ENCODE measurements at regions not wholly inside any gene's neighbourhood (a gene's known extent, or its start where the extent isn't known, plus 50 kb on each side); places are given as distances from the start of the nearest gene placed in this dataset.

- Histone ChIP-seq H3K36me3 (replicated peaks in 1 of 2; ENCODE audit: control insufficient read depth in 2 of 2, insufficient read depth in 2 of 2, low read length in 2 of 2) (no peaks in the 10 kb centered on the region), H3K4ac (ENCODE audit: low read length) (no peak overlapping the region), H2AFZ (ENCODE audit: low read length) (no peak overlapping the region), H3K27me3 (ENCODE audit: control insufficient read depth in 3 of 3, insufficient read depth in 3 of 3, low read depth in 1 of 3, low read length in 3 of 3) (peaks cover 0 to 3% (median 0%) of the 10 kb centered on the region in 3 experiments), H3K27ac (replicated peaks; ENCODE audit: low read length) (no peak overlapping the region), H3K4me3 (ENCODE audit: low read length in 2 of 2) (no peak overlapping the region), H3K23ac (ENCODE audit: low read depth, low read length, poor library complexity) (no peak overlapping the region), H3K9ac (ENCODE audit: low read depth, low read length, poor library complexity) (no peak overlapping the region), H3K9me3 (replicated peaks in 1 of 2; ENCODE audit: control insufficient read depth in 2 of 2, insufficient read depth in 1 of 2, low read depth in 1 of 2, low read length in 2 of 2) (no peaks in the 10 kb centered on the region), H3K4me1 (ENCODE audit: control insufficient read depth in 2 of 2, insufficient read depth in 1 of 2, low read depth in 1 of 2, low read length in 2 of 2) (peaks cover 0 to 10% of the 10 kb centered on the region in 2 donors), H2BK12ac (ENCODE audit: low read length) (no peak overlapping the region), H2BK5ac (ENCODE audit: low read length) (no peak overlapping the region), H3K14ac (ENCODE audit: low read length) (no peak overlapping the region), H3K79me1 (ENCODE audit: low read depth, low read length) (no peaks in the 10 kb centered on the region), H3K18ac (ENCODE audit: low read length) (no peak overlapping the region), H4K91ac (ENCODE audit: low read depth, low read length, poor library complexity) (no peak overlapping the region), H3K4me2 (ENCODE audit: insufficient read depth, low read length, poor library complexity, severe bottlenecking) (no peak overlapping the region), H2BK15ac (ENCODE audit: low read length) (no peak overlapping the region), H2BK120ac (ENCODE audit: low read depth, low read length) (no peak overlapping the region), H4K8ac (ENCODE audit: low read depth, low read length) (no peak overlapping the region), H2AK5ac (ENCODE audit: low read depth, low read length) (no peak overlapping the region)
- WGBS, 2 donors (ENCODE audit: extremely low coverage in 2 of 2, insufficient read length in 2 of 2, insufficient replicate concordance in 1 of 2), result no CpG with 5 or more reads among the region's 2 CpGs
- no peak for DNase-seq (ENCODE audit: low spot score)
Measured at GRCh38 chr3:43957553-43957952, 266.8 kb downstream of the ABHD5 start.

- H4K91ac ChIP-seq (ENCODE audit: low read depth, low read length, poor library complexity), result no peak overlapping the region
- no peak overlapping the region for H3K9ac ChIP-seq (ENCODE audit: low read depth, low read length, poor library complexity)
- H4K8ac ChIP-seq (ENCODE audit: low read depth, low read length), result no peak overlapping the region
- DNase-seq (ENCODE audit: low spot score), result no peak
- H3K4me2 ChIP-seq (ENCODE audit: insufficient read depth, low read length, poor library complexity, severe bottlenecking), result no peak overlapping the region
- H2BK120ac ChIP-seq (ENCODE audit: low read depth, low read length), result no peak overlapping the region
- H2AFZ ChIP-seq (ENCODE audit: low read length), result no peak overlapping the region
- no peak overlapping the region for H3K18ac ChIP-seq (ENCODE audit: low read length)
- no peak overlapping the region for H3K14ac ChIP-seq (ENCODE audit: low read length)
- H3K4ac ChIP-seq (ENCODE audit: low read length), result no peak overlapping the region
- no peak overlapping the region for H2BK5ac ChIP-seq (ENCODE audit: low read length)
- WGBS, 2 donors (ENCODE audit: extremely low coverage in 2 of 2, insufficient read length in 2 of 2, insufficient replicate concordance in 1 of 2), result 100% methylated on average over 2 of the region's 16 CpGs; no CpG with 5 or more reads in 1 of the 2 donors
- peaks cover 0 to 10% of the 10 kb centered on the region in 2 donors for H3K4me1 ChIP-seq (ENCODE audit: control insufficient read depth in 2 of 2, insufficient read depth in 1 of 2, low read depth in 1 of 2, low read length in 2 of 2)
- no peak overlapping the region for H3K23ac ChIP-seq (ENCODE audit: low read depth, low read length, poor library complexity)
- H3K9me3 ChIP-seq (replicated peaks in 1 of 2; ENCODE audit: control insufficient read depth in 2 of 2, insufficient read depth in 1 of 2, low read depth in 1 of 2, low read length in 2 of 2), result no peaks in the 10 kb centered on the region
- H3K27ac ChIP-seq (replicated peaks; ENCODE audit: low read length), result no peak overlapping the region
- H2AK5ac ChIP-seq (ENCODE audit: low read depth, low read length), result no peak overlapping the region
- no peak overlapping the region for H2BK15ac ChIP-seq (ENCODE audit: low read length)
- H3K79me1 ChIP-seq (ENCODE audit: low read depth, low read length), result no peaks in the 10 kb centered on the region
- H2BK12ac ChIP-seq (ENCODE audit: low read length), result no peak overlapping the region
- H3K36me3 ChIP-seq (replicated peaks in 1 of 2; ENCODE audit: control insufficient read depth in 2 of 2, insufficient read depth in 2 of 2, low read length in 2 of 2), result no peaks in the 10 kb centered on the region
- no peak overlapping the region for H3K4me3 ChIP-seq (ENCODE audit: low read length in 2 of 2)
- H3K27me3 ChIP-seq (ENCODE audit: control insufficient read depth in 3 of 3, insufficient read depth in 3 of 3, low read depth in 1 of 3, low read length in 3 of 3), result peaks cover 0 to 3% (median 0%) of the 10 kb centered on the region in 3 experiments
Measured at GRCh38 chr3:43958005-43958770, 267.4 kb downstream of the ABHD5 start.

- no peak for DNase-seq (ENCODE audit: low spot score)
- no peak overlapping the region for H2BK12ac ChIP-seq (ENCODE audit: low read length)
- no CpG with 5 or more reads among the region's 3 CpGs for WGBS, 2 donors (ENCODE audit: extremely low coverage in 2 of 2, insufficient read length in 2 of 2, insufficient replicate concordance in 1 of 2)
Measured at GRCh38 chr3:43958973-43959372, 268.2 kb downstream of the ABHD5 start.

GRCh38 chr3:43959498-43960447, 269.0 kb downstream of the ABHD5 start:
- no peak overlapping the region for H3K27ac ChIP-seq (replicated peaks; ENCODE audit: low read length)
- H3K36me3 ChIP-seq (replicated peaks in 1 of 2; ENCODE audit: control insufficient read depth in 2 of 2, insufficient read depth in 2 of 2, low read length in 2 of 2), result no peaks in the 10 kb centered on the region
- no peak overlapping the region for H2BK15ac ChIP-seq (ENCODE audit: low read length)
- no CpG with 5 or more reads among the region's 10 CpGs for WGBS, 2 donors (ENCODE audit: extremely low coverage in 2 of 2, insufficient read length in 2 of 2, insufficient replicate concordance in 1 of 2)
- H3K9ac ChIP-seq (ENCODE audit: low read depth, low read length, poor library complexity), result no peak overlapping the region
- H3K4ac ChIP-seq (ENCODE audit: low read length), result no peak overlapping the region
- H3K9me3 ChIP-seq (replicated peaks in 1 of 2; ENCODE audit: control insufficient read depth in 2 of 2, insufficient read depth in 1 of 2, low read depth in 1 of 2, low read length in 2 of 2), result no peaks in the 10 kb centered on the region
- no peak overlapping the region for H3K18ac ChIP-seq (ENCODE audit: low read length)
- H3K4me3 ChIP-seq (ENCODE audit: low read length in 2 of 2), result no peak overlapping the region
- H2BK12ac ChIP-seq (ENCODE audit: low read length), result no peak overlapping the region
- H3K23ac ChIP-seq (ENCODE audit: low read depth, low read length, poor library complexity), result no peak overlapping the region
- no peaks in the 10 kb centered on the region for H3K79me1 ChIP-seq (ENCODE audit: low read depth, low read length)
- no peak overlapping the region for H4K91ac ChIP-seq (ENCODE audit: low read depth, low read length, poor library complexity)
- H3K27me3 ChIP-seq (ENCODE audit: control insufficient read depth in 3 of 3, insufficient read depth in 3 of 3, low read depth in 1 of 3, low read length in 3 of 3), result peaks cover 0 to 3% (median 0%) of the 10 kb centered on the region in 3 experiments
- no peak for DNase-seq (ENCODE audit: low spot score)
- no peak overlapping the region for H2AFZ ChIP-seq (ENCODE audit: low read length)
- H2BK120ac ChIP-seq (ENCODE audit: low read depth, low read length), result peak overlapping the region; percentile 7
- H3K4me2 ChIP-seq (ENCODE audit: insufficient read depth, low read length, poor library complexity, severe bottlenecking), result no peak overlapping the region
- H3K4me1 ChIP-seq (ENCODE audit: control insufficient read depth in 2 of 2, insufficient read depth in 1 of 2, low read depth in 1 of 2, low read length in 2 of 2), result peaks cover 0 to 9% of the 10 kb centered on the region in 2 donors
- no peak overlapping the region for H3K14ac ChIP-seq (ENCODE audit: low read length)
- H2AK5ac ChIP-seq (ENCODE audit: low read depth, low read length), result no peak overlapping the region
- H2BK5ac ChIP-seq (ENCODE audit: low read length), result no peak overlapping the region
- H4K8ac ChIP-seq (ENCODE audit: low read depth, low read length), result no peak overlapping the region

More at GRCh38 chr3:43958973-43959372, 268.2 kb downstream of the ABHD5 start:
- H2AFZ ChIP-seq (ENCODE audit: low read length), result no peak overlapping the region
- H3K9me3 ChIP-seq (replicated peaks in 1 of 2; ENCODE audit: control insufficient read depth in 2 of 2, insufficient read depth in 1 of 2, low read depth in 1 of 2, low read length in 2 of 2), result no peaks in the 10 kb centered on the region
- peaks cover 0 to 9% of the 10 kb centered on the region in 2 donors for H3K4me1 ChIP-seq (ENCODE audit: control insufficient read depth in 2 of 2, insufficient read depth in 1 of 2, low read depth in 1 of 2, low read length in 2 of 2)
- no peak overlapping the region for H2BK15ac ChIP-seq (ENCODE audit: low read length)
- no peak overlapping the region for H3K18ac ChIP-seq (ENCODE audit: low read length)
- no peak overlapping the region for H3K4me2 ChIP-seq (ENCODE audit: insufficient read depth, low read length, poor library complexity, severe bottlenecking)
- no peak overlapping the region for H3K14ac ChIP-seq (ENCODE audit: low read length)
- H3K27ac ChIP-seq (replicated peaks; ENCODE audit: low read length), result no peak overlapping the region
- no peak overlapping the region for H3K23ac ChIP-seq (ENCODE audit: low read depth, low read length, poor library complexity)
- H2BK120ac ChIP-seq (ENCODE audit: low read depth, low read length), result no peak overlapping the region
- H2AK5ac ChIP-seq (ENCODE audit: low read depth, low read length), result no peak overlapping the region
- no peak overlapping the region for H3K9ac ChIP-seq (ENCODE audit: low read depth, low read length, poor library complexity)
- no peak overlapping the region for H4K91ac ChIP-seq (ENCODE audit: low read depth, low read length, poor library complexity)
- H3K4me3 ChIP-seq (ENCODE audit: low read length in 2 of 2), result no peak overlapping the region
- H3K4ac ChIP-seq (ENCODE audit: low read length), result no peak overlapping the region
- H3K27me3 ChIP-seq (ENCODE audit: control insufficient read depth in 3 of 3, insufficient read depth in 3 of 3, low read depth in 1 of 3, low read length in 3 of 3), result peaks cover 0 to 3% (median 0%) of the 10 kb centered on the region in 3 experiments
- no peaks in the 10 kb centered on the region for H3K79me1 ChIP-seq (ENCODE audit: low read depth, low read length)
- H3K36me3 ChIP-seq (replicated peaks in 1 of 2; ENCODE audit: control insufficient read depth in 2 of 2, insufficient read depth in 2 of 2, low read length in 2 of 2), result no peaks in the 10 kb centered on the region
- no peak overlapping the region for H2BK5ac ChIP-seq (ENCODE audit: low read length)
- H4K8ac ChIP-seq (ENCODE audit: low read depth, low read length), result no peak overlapping the region

Data from neuronal stem cell (in vitro differentiated cells).